ENCODE measurements at regions not wholly inside any gene's neighbourhood (a gene's known extent, or its start where the extent isn't known, plus 50 kb on each side); places are given as distances from the start of the nearest gene placed in this dataset.

- Histone ChIP-seq H3K36me3 (ENCODE audit: control insufficient read depth, insufficient read depth, low read length) (no peaks in the 10 kb centered on the region), H3K4me3 (ENCODE audit: low read depth, low read length) (no peak overlapping the region), H3K27me3 (ENCODE audit: control insufficient read depth, insufficient read depth, low read length) (no peaks in the 10 kb centered on the region)
- TF ChIP-seq, protein P1, sequence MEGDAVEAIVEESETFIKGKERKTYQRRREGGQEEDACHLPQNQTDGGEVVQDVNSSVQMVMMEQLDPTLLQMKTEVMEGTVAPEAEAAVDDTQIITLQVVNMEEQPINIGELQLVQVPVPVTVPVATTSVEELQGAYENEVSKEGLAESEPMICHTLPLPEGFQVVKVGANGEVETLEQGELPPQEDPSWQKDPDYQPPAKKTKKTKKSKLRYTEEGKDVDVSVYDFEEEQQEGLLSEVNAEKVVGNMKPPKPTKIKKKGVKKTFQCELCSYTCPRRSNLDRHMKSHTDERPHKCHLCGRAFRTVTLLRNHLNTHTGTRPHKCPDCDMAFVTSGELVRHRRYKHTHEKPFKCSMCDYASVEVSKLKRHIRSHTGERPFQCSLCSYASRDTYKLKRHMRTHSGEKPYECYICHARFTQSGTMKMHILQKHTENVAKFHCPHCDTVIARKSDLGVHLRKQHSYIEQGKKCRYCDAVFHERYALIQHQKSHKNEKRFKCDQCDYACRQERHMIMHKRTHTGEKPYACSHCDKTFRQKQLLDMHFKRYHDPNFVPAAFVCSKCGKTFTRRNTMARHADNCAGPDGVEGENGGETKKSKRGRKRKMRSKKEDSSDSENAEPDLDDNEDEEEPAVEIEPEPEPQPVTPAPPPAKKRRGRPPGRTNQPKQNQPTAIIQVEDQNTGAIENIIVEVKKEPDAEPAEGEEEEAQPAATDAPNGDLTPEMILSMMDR (IDR thresholded peaks at IDR 0.05; ENCODE audit: insufficient read depth, low read length, poor library complexity, severe bottlenecking), result no peak
- no peak for DNase-seq (ENCODE audit: low read depth)
Observed at GRCh38 chr2:42890791-42891355, 98.5 kb upstream of the HAAO start.

- Histone ChIP-seq H3K4me3 (ENCODE audit: low read depth, low read length) (no peak overlapping the region), H3K36me3 (ENCODE audit: control insufficient read depth, insufficient read depth, low read length) (no peaks in the 10 kb centered on the region), H3K27me3 (ENCODE audit: control insufficient read depth, insufficient read depth, low read length) (no peaks in the 10 kb centered on the region)
- TF ChIP-seq, protein P1 (IDR thresholded peaks at IDR 0.05; ENCODE audit: insufficient read depth, low read length, poor library complexity, severe bottlenecking), result no peak
- no peak for DNase-seq (ENCODE audit: low read depth)
Observed at GRCh38 chr2:42888321-42889245, 96.2 kb upstream of the HAAO start.

DNA sequence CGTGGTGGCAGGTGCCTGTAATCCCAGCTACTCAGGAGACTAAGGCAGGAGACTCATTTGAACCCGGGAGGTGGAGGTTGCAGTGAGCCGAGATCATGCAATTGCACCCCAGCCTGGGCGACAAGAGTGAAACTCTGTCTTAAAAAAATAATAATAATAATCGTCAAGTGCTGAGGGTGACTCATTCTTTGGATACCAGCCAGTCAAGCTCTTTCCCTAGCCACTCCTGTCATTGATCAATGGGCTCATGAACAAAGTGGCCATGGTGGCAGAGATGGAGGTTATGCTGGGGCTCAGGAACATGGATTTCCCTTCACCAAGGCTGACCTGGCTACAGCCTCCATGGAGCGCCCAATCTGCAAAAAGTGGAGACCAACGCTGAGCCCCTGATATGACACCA lies 94.5 kb upstream of the HAAO start:
- Histone ChIP-seq H3K36me3 (ENCODE audit: control insufficient read depth, insufficient read depth, low read length) (no peaks in the 10 kb centered on the region), H3K4me3 (ENCODE audit: low read depth, low read length) (no peak overlapping the region), H3K27me3 (ENCODE audit: control insufficient read depth, insufficient read depth, low read length) (no peaks in the 10 kb centered on the region)
- TF ChIP-seq, protein P1 (IDR thresholded peaks at IDR 0.05; ENCODE audit: insufficient read depth, low read length, poor library complexity, severe bottlenecking), result no peak
- no peak for DNase-seq (ENCODE audit: low read depth)

DNA sequence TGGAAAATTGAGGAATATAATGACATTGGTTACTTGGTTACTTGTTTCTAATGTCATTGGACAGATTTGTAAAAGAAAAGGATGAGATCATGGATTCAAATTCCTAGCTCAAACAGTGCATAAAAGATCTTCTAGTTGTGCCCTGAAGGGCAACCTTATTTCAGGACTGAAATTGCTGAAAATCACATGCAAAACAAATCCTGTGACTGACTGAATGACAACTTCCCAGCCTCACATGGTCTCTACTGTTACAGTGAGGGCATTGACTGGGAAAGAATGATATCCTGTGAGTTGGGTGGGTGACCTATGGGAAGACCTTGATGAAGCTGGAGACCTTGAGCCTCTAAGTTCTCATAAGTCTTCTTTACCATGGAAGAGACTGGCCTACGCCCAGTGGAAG lies 90.4 kb upstream of the HAAO start:
- H3K4me3 ChIP-seq (ENCODE audit: low read depth, low read length), result no peak overlapping the region
- TF ChIP-seq, protein P1 (IDR thresholded peaks at IDR 0.05; ENCODE audit: insufficient read depth, low read length, poor library complexity, severe bottlenecking), result no peak
- no peaks in the 10 kb centered on the region for H3K27me3 ChIP-seq (ENCODE audit: control insufficient read depth, insufficient read depth, low read length)
- no peak for DNase-seq (ENCODE audit: low read depth)
- H3K36me3 ChIP-seq (ENCODE audit: control insufficient read depth, insufficient read depth, low read length), result no peaks in the 10 kb centered on the region

DNA sequence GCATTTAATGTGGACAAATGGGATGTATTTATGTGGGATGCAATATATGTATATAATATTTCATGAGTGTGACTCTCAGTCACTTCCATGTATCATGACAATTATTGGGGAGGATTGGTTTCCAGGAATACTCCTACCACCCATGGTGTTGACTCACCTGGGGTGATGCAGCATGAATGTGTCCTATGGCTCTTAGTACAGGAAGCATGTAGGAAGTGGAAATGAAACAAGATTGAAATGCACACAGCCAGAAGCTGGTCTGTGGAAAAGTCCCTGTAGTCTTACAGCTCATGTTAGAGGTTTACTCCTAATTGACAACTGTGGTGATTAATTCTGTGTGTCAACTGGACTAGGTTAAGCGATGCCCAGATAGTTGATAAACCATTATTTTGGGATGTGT lies 89.3 kb upstream of the HAAO start:
- no peaks in the 10 kb centered on the region for H3K36me3 ChIP-seq (ENCODE audit: control insufficient read depth, insufficient read depth, low read length)
- no peak overlapping the region for H3K4me3 ChIP-seq (ENCODE audit: low read depth, low read length)
- DNase-seq (ENCODE audit: low read depth), result no peak
- TF ChIP-seq, protein P1 (IDR thresholded peaks at IDR 0.05; ENCODE audit: insufficient read depth, low read length, poor library complexity, severe bottlenecking), result no peak
- H3K27me3 ChIP-seq (ENCODE audit: control insufficient read depth, insufficient read depth, low read length), result no peaks in the 10 kb centered on the region
